Lower leg skin (tissue), 3 donors: ENCODE measurements at regions not wholly inside any gene's neighbourhood (a gene's known extent, or its start where the extent isn't known, plus 50 kb on each side); places are given as distances from the start of the nearest gene placed in this dataset.

Experiments
- CTCF ChIP-seq, 3 donors: fragments of 450-650 bp; IDR thresholded peaks; one replicate each; pipeline ENCODE4 v1.5.1; 2016; ENCODE audit warnings: antibody characterized with exemption in 3 of 3, mild to moderate bottlenecking in 3 of 3, moderate library complexity in 2 of 3
- POLR2A ChIP-seq, 2 donors: fragments of 450-650 bp; IDR thresholded peaks; one replicate each; pipeline ENCODE4 v1.6.1; 2016 to 2017; ENCODE audit warnings: antibody characterized with exemption in 2 of 2, mild to moderate bottlenecking in 1 of 2, moderate library complexity in 1 of 2

GRCh38 chr9:13917534-13917933 lies 396.4 kb downstream of the NFIB start:
- TF ChIP-seq CTCF (IDR thresholded peaks at IDR 0.05) = no peak
- no peak for TF ChIP-seq POLR2A (IDR thresholded peaks at IDR 0.05)
